ENCODE measurements at regions not wholly inside any gene's neighbourhood (a gene's known extent, or its start where the extent isn't known, plus 50 kb on each side); places are given as distances from the start of the nearest gene placed in this dataset.

DNA sequence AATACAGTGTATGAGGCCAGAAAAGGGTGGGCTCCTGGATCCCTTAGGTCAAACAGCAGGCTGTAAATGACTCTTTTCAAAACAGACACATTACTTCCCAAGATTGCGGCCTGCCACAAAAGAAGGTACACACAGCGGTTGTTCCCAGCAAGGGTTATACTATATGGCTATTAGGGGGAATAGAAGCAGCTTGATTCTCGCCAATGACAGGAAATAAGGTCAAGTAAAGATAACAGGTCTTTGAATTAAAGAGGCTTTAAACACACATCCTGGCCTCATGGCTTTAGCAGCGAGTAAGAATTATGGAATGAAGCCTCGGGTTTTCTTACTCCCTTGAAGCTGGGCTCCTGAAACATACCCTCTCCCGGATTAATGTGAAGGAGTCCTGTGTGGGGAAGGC is 58.3 kb downstream of the CYP26A1 start:
- TF ChIP-seq, protein P1, sequence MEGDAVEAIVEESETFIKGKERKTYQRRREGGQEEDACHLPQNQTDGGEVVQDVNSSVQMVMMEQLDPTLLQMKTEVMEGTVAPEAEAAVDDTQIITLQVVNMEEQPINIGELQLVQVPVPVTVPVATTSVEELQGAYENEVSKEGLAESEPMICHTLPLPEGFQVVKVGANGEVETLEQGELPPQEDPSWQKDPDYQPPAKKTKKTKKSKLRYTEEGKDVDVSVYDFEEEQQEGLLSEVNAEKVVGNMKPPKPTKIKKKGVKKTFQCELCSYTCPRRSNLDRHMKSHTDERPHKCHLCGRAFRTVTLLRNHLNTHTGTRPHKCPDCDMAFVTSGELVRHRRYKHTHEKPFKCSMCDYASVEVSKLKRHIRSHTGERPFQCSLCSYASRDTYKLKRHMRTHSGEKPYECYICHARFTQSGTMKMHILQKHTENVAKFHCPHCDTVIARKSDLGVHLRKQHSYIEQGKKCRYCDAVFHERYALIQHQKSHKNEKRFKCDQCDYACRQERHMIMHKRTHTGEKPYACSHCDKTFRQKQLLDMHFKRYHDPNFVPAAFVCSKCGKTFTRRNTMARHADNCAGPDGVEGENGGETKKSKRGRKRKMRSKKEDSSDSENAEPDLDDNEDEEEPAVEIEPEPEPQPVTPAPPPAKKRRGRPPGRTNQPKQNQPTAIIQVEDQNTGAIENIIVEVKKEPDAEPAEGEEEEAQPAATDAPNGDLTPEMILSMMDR (IDR thresholded peaks at IDR 0.05): no peak
- TF ChIP-seq POLR2A (IDR thresholded peaks at IDR 0.05): no peak
- no peak for TF ChIP-seq EP300 (IDR thresholded peaks at IDR 0.05)

Measured in tibial nerve (tissue), 4 donors.